Cardiac septum (tissue), 1 donor: ENCODE measurements at regions not wholly inside any gene's neighbourhood (a gene's known extent, or its start where the extent isn't known, plus 50 kb on each side); places are given as distances from the start of the nearest gene placed in this dataset.

ENCODE experiments used
- DNase-seq: peaks from one replicate; pipeline ENCODE4 v3.0.0-alpha.2; 2020; ENCODE audit warnings: low spot score
- intact Hi-C: fragments of 100-400 bp; cut with DNase I; formaldehyde crosslinking; loops from one replicate; pipeline ENCODE4 v1.14.0; 2022
- donor health status: DM: no; HTN: no; CAD: no.

DNA sequence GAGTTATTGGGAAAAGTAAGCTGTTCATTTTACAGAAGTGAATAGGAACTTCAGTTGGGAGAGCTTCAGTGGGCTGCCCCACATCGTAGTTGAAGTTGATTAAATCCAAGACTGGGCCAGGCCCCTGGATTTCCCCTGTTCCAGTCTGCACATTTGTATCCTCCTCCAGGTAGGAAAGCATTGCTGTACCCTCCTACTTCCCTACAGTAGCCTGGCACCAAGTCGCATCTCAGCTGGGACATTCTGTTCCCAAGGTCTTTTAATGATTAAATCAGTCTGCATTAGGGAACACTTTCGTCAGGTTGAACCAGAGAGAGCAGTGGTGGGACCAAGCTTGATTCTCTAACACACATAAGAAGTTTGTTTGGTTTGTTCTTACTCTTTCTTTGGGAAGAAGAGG lies 165.8 kb upstream of the PPARGC1A start:
- intact Hi-C loops: no loop called here
- DNase-seq: no peak

GRCh38 chr4:24054910-24055309 lies 165.1 kb upstream of the PPARGC1A start:
- DNase-seq: no peak
- intact Hi-C loops: no loop called here

DNA sequence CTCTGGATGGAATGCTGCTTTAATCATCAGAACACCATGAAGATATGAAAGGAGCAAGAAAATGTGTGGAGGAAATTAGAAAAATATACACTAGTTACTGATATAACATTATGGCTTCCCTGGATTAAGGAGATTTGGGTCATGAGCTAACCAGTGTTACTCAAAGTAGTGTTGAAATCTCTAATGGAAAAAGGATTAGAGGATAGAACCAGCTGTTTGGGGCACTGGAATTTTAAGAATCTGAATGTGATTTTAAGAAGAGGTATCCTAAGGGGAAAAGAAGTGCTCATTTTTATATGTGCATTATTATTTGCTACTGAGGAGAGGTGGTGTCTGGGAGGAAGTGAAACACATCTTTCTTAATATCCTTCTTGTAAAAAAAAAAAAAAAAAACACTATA lies 164.1 kb upstream of the PPARGC1A start:
- no peak for DNase-seq
- intact Hi-C loops: no loop called here

- no peak for DNase-seq
- intact Hi-C loops: no loop called here
Measured at GRCh38 chr4:24044610-24045589, 155.1 kb upstream of the PPARGC1A start.

- no peak for DNase-seq
- intact Hi-C loops: no loop called here
Measured at GRCh38 chr4:24042094-24042493, 152.2 kb upstream of the PPARGC1A start.

GRCh38 chr4:24040811-24041210 lies 151.0 kb upstream of the PPARGC1A start:
- intact Hi-C loops: no loop called here
- no peak for DNase-seq

DNA sequence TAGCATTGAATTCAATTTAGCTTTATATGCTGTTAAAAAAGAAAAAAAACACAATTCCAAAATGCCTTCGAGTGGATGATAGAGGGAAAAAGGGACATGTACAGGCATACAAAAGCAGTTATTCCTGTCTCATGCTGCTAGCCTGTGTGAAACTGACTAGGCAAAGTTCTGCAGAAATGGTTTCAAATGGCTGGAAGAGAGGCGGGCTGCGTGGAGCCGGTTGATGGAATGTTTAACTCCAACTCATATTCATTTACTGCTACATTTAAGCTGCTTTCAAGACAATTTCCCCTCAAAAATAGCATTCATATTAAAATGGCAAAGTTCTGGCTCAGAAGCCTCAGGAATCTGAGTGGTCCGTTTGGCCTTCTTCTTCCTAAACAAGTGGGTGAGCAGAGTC lies 143.8 kb upstream of the PPARGC1A start:
- DNase-seq: no peak
- intact Hi-C loops: no loop called here

- DNase-seq: no peak
- intact Hi-C loops: no loop called here
Measured at GRCh38 chr4:24032371-24032989, 142.6 kb upstream of the PPARGC1A start.

- intact Hi-C loops: no loop called here
- no peak for DNase-seq
Measured at GRCh38 chr4:24026596-24026995, 136.7 kb upstream of the PPARGC1A start.

GRCh38 chr4:24024605-24025004 lies 134.8 kb upstream of the PPARGC1A start:
- no peak for DNase-seq
- intact Hi-C loops: no loop called here

GRCh38 chr4:24024157-24024556 lies 134.3 kb upstream of the PPARGC1A start:
- intact Hi-C loops: no loop called here
- no peak for DNase-seq

DNA sequence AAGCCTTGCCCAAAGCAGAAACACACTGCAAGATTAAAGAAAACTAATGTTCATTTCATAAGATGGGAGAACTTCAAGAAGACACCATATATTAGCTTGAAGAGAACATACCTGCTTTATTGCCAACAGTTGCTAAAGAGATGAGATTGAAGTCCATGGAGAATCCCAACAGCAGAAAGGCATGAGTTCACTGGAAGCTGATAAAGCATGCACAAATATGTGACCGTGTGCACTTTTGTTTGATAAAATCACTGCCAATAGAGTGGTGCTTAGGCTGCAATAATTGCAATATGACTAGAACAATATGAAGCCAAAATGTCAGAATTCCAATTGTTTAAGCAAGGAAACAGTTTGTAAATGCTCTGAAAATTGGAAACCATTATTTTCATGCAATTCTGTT lies 125.9 kb upstream of the PPARGC1A start:
- no peak for DNase-seq
- intact Hi-C loops: no loop called here

DNA sequence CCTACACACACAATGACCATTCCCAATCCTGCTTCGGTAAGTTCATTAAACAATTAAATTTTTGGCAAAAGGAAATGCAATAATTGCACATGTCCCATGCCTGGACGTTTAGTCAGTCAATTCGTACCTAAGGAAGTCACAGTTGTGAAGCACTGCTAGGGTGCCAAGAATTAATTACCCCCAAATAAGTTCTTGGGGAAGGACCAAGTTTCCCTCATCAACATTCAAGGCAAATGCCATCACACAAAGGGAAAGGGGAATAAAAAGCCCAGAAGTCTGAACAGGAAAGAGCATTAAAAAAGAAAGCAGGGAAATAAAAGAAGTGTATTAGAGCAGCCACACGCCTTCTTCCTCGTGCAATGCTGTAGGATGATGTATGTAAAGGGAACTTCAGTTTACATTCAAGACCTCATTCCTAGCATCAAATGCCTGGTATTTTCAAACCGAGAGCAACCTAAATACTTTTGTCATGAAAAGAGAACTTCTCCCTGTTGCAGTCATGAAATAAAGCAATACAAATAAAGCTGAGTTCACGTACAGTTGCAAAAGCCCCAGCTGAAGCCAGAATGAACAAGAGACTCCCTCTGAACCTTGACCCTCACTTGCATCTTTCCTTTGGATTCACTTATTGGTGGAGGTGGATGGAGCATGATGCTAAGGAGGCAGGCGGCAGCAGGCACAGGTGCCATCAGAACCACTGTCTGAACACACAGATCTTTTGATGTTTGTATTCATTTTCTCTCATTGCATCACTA lies 124.0 kb upstream of the PPARGC1A start:
- intact Hi-C loops: no loop called here
- DNase-seq: no peak

GRCh38 chr4:24010994-24011393 lies 121.1 kb upstream of the PPARGC1A start:
- no peak for DNase-seq
- intact Hi-C loops: no loop called here

DNA sequence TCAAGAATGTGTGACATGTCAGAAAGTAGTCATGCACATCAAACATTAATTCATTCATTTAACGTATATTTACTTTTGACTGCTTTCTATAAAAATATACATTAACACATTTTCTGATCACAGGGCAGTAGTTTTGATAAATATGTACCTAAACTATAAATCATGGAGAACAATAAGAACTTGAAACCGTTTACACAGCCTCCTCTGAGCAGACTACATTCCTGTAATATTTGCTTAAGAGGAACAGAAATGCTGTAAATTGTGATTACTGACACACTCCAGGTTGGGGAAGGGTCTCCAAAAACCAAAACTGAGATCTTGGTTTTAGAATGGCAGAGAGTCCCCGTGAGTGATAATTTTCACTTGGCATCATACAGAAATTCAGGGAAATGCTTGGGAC lies 120.7 kb upstream of the PPARGC1A start:
- DNase-seq: no peak
- intact Hi-C loops: no loop called here

DNA sequence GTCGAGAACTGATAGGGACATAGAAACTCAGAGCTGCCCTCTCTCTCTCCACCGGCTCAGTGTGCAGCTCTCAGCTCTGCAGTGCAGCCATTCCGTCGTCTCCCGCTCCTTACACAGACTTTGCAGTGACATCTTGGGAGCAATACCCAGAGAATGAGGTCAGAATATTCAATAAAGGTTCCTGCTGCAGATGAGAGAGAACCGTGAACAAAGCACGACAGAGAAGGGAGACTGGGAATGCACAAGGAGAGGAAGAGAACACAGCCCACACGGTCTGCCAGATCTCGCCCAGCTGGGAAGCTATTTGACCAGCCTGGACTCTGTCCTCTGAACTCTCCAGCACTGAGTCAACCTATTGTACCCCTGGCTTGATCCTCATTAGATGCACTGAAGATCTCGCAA lies 118.0 kb upstream of the PPARGC1A start:
- intact Hi-C loops: no loop called here
- DNase-seq: no peak

DNA sequence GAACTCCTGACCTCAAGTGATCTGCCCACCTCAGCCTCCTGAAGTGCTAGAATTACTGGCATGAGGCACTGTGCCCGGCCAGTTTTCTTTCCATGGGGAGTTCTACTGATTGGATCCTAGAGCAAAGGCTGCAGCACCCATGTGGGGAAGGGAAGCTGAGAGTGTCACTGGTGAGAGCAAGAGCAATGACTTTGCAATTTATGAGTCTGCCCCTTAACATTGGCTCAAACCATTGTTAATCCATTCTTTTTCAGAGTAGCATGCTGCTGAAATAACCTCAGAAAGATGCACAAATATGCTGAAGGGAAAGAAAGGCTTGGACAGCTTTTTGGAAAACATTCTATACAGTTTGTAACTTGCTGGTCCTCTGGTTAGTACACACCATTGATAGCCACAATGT lies 116.4 kb upstream of the PPARGC1A start:
- intact Hi-C loops: no loop called here
- no peak for DNase-seq

- DNase-seq: no peak
- intact Hi-C loops: no loop called here
Measured at GRCh38 chr4:24003926-24004325, 114.1 kb upstream of the PPARGC1A start.

DNA sequence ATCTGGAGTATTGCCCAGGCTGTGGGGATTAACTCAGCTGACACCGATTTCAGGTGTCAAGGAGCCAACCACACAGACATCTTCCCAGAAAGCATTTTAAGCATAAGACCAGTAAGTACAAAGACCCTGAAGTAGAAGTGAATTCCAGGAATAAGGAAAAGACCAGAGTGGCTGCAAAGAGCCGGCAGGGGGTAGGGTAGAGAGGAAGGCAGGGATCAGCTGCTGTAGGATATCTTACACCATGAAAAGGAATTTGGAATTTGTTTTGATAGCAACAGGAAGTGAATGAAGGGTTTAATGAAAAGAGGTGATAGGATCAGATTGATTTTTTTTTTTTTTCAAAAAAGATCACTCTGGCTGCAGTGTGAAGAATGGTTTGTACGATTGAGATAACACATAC lies 113.6 kb upstream of the PPARGC1A start:
- intact Hi-C loops: no loop called here
- DNase-seq: no peak

- intact Hi-C loops: no loop called here
- no peak for DNase-seq
Measured at GRCh38 chr4:24002330-24002966, 112.6 kb upstream of the PPARGC1A start.
